ENCODE measurements at regions not wholly inside any gene's neighbourhood (a gene's known extent, or its start where the extent isn't known, plus 50 kb on each side); places are given as distances from the start of the nearest gene placed in this dataset.

DNA sequence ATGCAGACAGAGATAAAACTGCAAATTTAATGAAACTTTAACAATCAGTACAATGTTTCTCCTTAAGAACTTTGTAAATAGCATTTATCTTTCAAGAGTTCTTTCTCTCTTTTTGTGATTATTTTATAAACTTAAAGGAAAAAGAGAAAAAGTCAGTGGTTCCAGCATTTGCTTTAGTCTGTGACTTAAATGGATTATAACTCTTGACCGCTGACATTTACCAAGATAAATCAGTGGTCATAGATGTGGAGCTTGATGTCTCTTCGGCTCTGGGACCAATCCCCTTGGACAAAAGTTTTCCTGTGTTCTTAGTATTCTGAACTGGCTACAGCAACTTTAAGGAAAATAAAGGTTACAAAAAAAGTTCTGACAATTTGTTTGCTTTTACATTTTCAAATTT, 162.6 kb downstream of the TM9SF2 start:
- Histone ChIP-seq H3K27me3 (ENCODE audit: control insufficient read depth, insufficient read depth, low read length) (peaks cover 16% of the 10 kb centered on the region), H3K9ac (ENCODE audit: low read depth, low read length) (no peak overlapping the region)

GRCh38 chr13:99663185-99663825, 162.0 kb downstream of the TM9SF2 start:
- no peak overlapping the region for H3K4me3 ChIP-seq (ENCODE audit: low read length)
- no peaks in the 10 kb centered on the region for H3K9me3 ChIP-seq (replicated peaks; ENCODE audit: low read length)
- no peaks in the 10 kb centered on the region for H3K36me3 ChIP-seq (ENCODE audit: insufficient read depth, low read length)
- no peak overlapping the region for H3K9ac ChIP-seq (ENCODE audit: low read depth, low read length)
- no peaks in the 10 kb centered on the region for H3K4me1 ChIP-seq (ENCODE audit: control insufficient read depth, insufficient read depth, low read length)
- H3K27me3 ChIP-seq (ENCODE audit: control insufficient read depth, insufficient read depth, low read length) = peaks cover 16% of the 10 kb centered on the region
- H3K4me2 ChIP-seq (ENCODE audit: low read length) = no peak overlapping the region

More for the DNA sequence above, 162.6 kb downstream of the TM9SF2 start:
- Histone ChIP-seq H3K4me1 (ENCODE audit: control insufficient read depth, insufficient read depth, low read length) (no peaks in the 10 kb centered on the region), H3K4me2 (ENCODE audit: low read length) (no peak overlapping the region), H3K4me3 (ENCODE audit: low read length) (no peak overlapping the region), H3K9me3 (replicated peaks; ENCODE audit: low read length) (no peaks in the 10 kb centered on the region), H3K36me3 (ENCODE audit: insufficient read depth, low read length) (no peaks in the 10 kb centered on the region)

DNA sequence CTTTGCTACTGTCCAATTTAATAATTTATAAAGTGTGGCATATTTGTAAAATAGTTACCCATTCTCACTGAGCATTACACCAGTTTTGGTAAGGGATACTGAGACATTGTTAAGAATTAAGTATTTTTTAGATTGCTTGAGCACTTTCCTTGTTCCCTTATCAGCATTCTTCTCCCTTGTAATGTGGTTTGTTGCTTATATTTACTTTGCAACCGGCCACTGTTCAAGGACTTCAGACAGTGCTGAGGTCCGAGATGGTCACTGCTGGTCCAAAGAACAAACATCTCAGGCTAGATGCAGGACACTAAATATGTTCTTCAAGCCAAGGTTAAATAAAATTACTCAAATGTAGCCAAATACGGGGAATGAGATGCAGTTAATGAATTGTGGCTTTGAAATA, 161.4 kb downstream of the TM9SF2 start:
- Histone ChIP-seq H3K4me1 (ENCODE audit: control insufficient read depth, insufficient read depth, low read length) (no peaks in the 10 kb centered on the region), H3K27me3 (ENCODE audit: control insufficient read depth, insufficient read depth, low read length) (peaks cover 16% of the 10 kb centered on the region), H3K9me3 (replicated peaks; ENCODE audit: low read length) (no peaks in the 10 kb centered on the region), H3K36me3 (ENCODE audit: insufficient read depth, low read length) (no peaks in the 10 kb centered on the region), H3K9ac (ENCODE audit: low read depth, low read length) (no peak overlapping the region), H3K4me2 (ENCODE audit: low read length) (no peak overlapping the region), H3K4me3 (ENCODE audit: low read length) (no peak overlapping the region)

DNA sequence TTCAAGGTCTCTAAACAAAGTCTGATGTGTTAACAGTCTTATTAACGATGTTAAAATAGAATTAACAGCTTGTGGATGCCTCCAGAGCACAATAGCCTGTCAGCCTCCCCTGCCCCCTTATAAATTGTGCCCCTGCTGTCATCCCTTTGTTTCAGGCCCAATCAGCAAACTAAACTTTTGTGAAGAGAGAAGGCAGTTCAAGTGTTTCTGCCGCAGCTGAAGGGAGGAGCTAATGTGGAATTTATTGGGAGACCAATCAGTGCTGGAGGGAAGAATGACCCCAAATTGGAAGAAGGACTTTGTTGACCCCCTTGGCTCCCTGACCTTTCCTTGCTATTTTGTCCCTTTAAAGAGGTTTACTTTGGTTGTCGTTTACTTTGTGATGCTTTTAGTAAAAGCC, 160.5 kb downstream of the TM9SF2 start:
- no peak overlapping the region for H3K4me2 ChIP-seq (ENCODE audit: low read length)

GRCh38 chr13:99659866-99660554, 158.7 kb downstream of the TM9SF2 start:
- Histone ChIP-seq H3K9ac (ENCODE audit: low read depth, low read length) (no peak overlapping the region), H3K36me3 (ENCODE audit: insufficient read depth, low read length) (no peaks in the 10 kb centered on the region), H3K4me3 (ENCODE audit: low read length) (no peak overlapping the region), H3K9me3 (replicated peaks; ENCODE audit: low read length) (no peaks in the 10 kb centered on the region), H3K27me3 (ENCODE audit: control insufficient read depth, insufficient read depth, low read length) (peaks cover 18% of the 10 kb centered on the region), H3K4me2 (ENCODE audit: low read length) (no peak overlapping the region), H3K4me1 (ENCODE audit: control insufficient read depth, insufficient read depth, low read length) (no peaks in the 10 kb centered on the region)

More for the DNA sequence above, 160.5 kb downstream of the TM9SF2 start:
- Histone ChIP-seq H3K27me3 (ENCODE audit: control insufficient read depth, insufficient read depth, low read length) (peaks cover 21% of the 10 kb centered on the region), H3K9ac (ENCODE audit: low read depth, low read length) (no peak overlapping the region), H3K4me1 (ENCODE audit: control insufficient read depth, insufficient read depth, low read length) (no peaks in the 10 kb centered on the region), H3K4me3 (ENCODE audit: low read length) (no peak overlapping the region), H3K9me3 (replicated peaks; ENCODE audit: low read length) (no peaks in the 10 kb centered on the region), H3K36me3 (ENCODE audit: insufficient read depth, low read length) (no peaks in the 10 kb centered on the region)

- peaks cover 18% of the 10 kb centered on the region for H3K27me3 ChIP-seq (ENCODE audit: control insufficient read depth, insufficient read depth, low read length)
- H3K9ac ChIP-seq (ENCODE audit: low read depth, low read length) = no peak overlapping the region
- H3K36me3 ChIP-seq (ENCODE audit: insufficient read depth, low read length) = no peaks in the 10 kb centered on the region
- no peak overlapping the region for H3K4me2 ChIP-seq (ENCODE audit: low read length)
- H3K9me3 ChIP-seq (replicated peaks; ENCODE audit: low read length) = no peaks in the 10 kb centered on the region
- no peaks in the 10 kb centered on the region for H3K4me1 ChIP-seq (ENCODE audit: control insufficient read depth, insufficient read depth, low read length)
- no peak overlapping the region for H3K4me3 ChIP-seq (ENCODE audit: low read length)
These were observed 158.0 kb downstream of the TM9SF2 start for GRCh38 chr13:99659226-99659625.

DNA sequence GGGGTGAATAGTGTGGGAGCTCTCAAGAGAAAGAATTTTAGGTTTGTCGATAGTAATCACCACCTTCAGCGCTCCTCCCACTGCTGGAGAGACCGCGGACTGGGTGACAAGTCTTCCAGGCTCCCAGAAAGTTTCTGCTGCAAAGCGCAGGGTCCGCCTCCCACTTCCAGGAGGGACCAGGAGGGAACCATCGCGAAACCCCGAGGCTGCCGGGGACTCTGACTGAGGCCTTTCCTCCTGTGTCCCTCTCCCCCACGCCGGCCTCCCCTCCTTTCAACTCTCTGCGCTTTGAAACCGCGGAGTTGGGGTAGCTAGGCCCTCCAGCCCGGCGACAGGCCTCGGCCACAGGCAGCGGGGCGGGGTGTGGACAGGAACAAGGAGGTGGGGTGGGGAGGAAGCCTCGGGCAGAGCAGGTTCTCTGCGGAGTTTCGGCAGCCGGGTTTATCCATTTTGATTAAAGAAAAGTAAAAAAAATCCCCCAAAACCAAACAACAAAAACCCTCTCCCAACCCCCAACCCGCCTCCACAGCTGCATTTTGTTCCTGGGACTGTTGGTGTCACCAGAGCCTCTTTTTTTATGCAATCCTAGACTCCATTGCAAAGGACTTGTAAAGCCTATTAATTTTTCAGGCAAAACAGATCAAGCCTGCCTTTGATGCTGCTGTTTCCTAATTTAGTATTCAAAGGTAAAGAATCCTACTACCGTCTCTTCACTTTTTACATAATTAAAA, 157.2 kb downstream of the TM9SF2 start:
- H3K36me3 ChIP-seq (ENCODE audit: insufficient read depth, low read length) = no peaks in the 10 kb centered on the region
- H3K4me3 ChIP-seq (ENCODE audit: low read length) = no peak overlapping the region
- H3K9me3 ChIP-seq (replicated peaks; ENCODE audit: low read length) = no peaks in the 10 kb centered on the region
- no peaks in the 10 kb centered on the region for H3K4me1 ChIP-seq (ENCODE audit: control insufficient read depth, insufficient read depth, low read length)
- H3K27me3 ChIP-seq (ENCODE audit: control insufficient read depth, insufficient read depth, low read length) = peaks cover 11% of the 10 kb centered on the region
- H3K4me2 ChIP-seq (ENCODE audit: low read length) = peak overlapping the region; percentile 26
- no peak overlapping the region for H3K9ac ChIP-seq (ENCODE audit: low read depth, low read length)

GRCh38 chr13:99657848-99658260, 156.6 kb downstream of the TM9SF2 start:
- H3K4me2 ChIP-seq (ENCODE audit: low read length) = no peak overlapping the region
- no peak overlapping the region for H3K9ac ChIP-seq (ENCODE audit: low read depth, low read length)
- H3K27me3 ChIP-seq (ENCODE audit: control insufficient read depth, insufficient read depth, low read length) = peaks cover 9% of the 10 kb centered on the region
- H3K4me3 ChIP-seq (ENCODE audit: low read length) = no peak overlapping the region
- no peaks in the 10 kb centered on the region for H3K9me3 ChIP-seq (replicated peaks; ENCODE audit: low read length)
- H3K4me1 ChIP-seq (ENCODE audit: control insufficient read depth, insufficient read depth, low read length) = no peaks in the 10 kb centered on the region
- no peaks in the 10 kb centered on the region for H3K36me3 ChIP-seq (ENCODE audit: insufficient read depth, low read length)

DNA sequence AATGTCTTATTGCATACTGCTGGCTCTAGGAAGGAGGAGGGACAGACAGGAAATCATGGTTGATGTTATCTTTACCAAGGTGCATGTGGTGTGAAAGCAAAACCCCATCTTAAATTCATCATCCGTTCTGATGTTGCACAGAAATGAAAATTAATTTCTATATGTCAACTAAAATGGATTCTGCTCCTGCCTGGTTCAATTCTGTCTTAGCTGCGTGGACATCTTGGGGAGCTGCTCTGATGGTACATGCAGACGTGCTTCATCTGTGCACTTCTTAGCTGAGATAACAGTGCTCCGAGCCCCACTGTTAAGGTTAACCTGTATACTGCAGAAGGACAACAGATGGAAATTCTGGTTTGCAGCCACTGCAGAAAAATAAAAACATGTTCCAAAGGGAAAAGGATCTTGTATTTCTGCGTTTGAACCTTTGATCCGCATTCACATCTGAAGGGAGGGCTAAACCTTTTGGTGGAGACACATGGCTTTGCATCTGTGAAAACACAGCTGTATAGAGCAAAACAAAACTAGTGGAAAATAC, 155.6 kb downstream of the TM9SF2 start:
- Histone ChIP-seq H3K4me2 (ENCODE audit: low read length) (no peak overlapping the region), H3K9me3 (replicated peaks; ENCODE audit: low read length) (no peaks in the 10 kb centered on the region), H3K36me3 (ENCODE audit: insufficient read depth, low read length) (no peaks in the 10 kb centered on the region), H3K9ac (ENCODE audit: low read depth, low read length) (no peak overlapping the region), H3K27me3 (ENCODE audit: control insufficient read depth, insufficient read depth, low read length) (peaks cover 7% of the 10 kb centered on the region), H3K4me3 (ENCODE audit: low read length) (no peak overlapping the region), H3K4me1 (ENCODE audit: control insufficient read depth, insufficient read depth, low read length) (no peaks in the 10 kb centered on the region)

- Histone ChIP-seq H3K4me1 (ENCODE audit: control insufficient read depth, insufficient read depth, low read length) (no peaks in the 10 kb centered on the region), H3K9ac (ENCODE audit: low read depth, low read length) (no peak overlapping the region), H3K4me3 (ENCODE audit: low read length) (no peak overlapping the region), H3K9me3 (replicated peaks; ENCODE audit: low read length) (no peaks in the 10 kb centered on the region), H3K4me2 (ENCODE audit: low read length) (peak overlapping the region; percentile 28), H3K27me3 (ENCODE audit: control insufficient read depth, insufficient read depth, low read length) (peaks cover 7% of the 10 kb centered on the region), H3K36me3 (ENCODE audit: insufficient read depth, low read length) (no peaks in the 10 kb centered on the region)
These were observed 154.9 kb downstream of the TM9SF2 start for GRCh38 chr13:99656092-99656745.

Data from skeletal muscle satellite cell (primary cell).